ENCODE measurements at regions not wholly inside any gene's neighbourhood (a gene's known extent, or its start where the extent isn't known, plus 50 kb on each side); places are given as distances from the start of the nearest gene placed in this dataset.

DNA sequence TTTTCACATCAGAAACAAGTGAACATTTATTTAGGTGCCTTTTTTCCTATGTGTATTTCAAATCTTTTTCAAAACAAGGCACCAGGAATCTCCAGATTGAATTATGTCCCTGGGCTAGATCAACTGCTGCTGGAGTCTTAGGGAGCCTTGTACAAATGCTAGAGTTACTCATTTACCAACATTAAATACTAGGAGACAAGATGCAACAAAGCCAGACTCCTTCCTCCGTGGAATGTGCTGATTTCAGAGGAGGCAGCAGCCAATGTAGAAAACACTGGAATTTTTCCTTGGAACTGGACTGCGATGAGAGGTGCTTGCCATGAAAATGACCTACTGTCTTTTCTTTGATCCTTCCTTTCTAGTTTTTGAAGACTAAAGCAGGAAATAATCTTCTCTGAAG is 1514.7 kb upstream of the MIR17HG start:
- TF ChIP-seq, protein P1, sequence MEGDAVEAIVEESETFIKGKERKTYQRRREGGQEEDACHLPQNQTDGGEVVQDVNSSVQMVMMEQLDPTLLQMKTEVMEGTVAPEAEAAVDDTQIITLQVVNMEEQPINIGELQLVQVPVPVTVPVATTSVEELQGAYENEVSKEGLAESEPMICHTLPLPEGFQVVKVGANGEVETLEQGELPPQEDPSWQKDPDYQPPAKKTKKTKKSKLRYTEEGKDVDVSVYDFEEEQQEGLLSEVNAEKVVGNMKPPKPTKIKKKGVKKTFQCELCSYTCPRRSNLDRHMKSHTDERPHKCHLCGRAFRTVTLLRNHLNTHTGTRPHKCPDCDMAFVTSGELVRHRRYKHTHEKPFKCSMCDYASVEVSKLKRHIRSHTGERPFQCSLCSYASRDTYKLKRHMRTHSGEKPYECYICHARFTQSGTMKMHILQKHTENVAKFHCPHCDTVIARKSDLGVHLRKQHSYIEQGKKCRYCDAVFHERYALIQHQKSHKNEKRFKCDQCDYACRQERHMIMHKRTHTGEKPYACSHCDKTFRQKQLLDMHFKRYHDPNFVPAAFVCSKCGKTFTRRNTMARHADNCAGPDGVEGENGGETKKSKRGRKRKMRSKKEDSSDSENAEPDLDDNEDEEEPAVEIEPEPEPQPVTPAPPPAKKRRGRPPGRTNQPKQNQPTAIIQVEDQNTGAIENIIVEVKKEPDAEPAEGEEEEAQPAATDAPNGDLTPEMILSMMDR (conservative IDR thresholded peaks at IDR 0.05; ENCODE audit: low read depth, low read length) = no peak
- TF ChIP-seq EZH2 (IDR thresholded peaks at IDR 0.05; ENCODE audit: borderline replicate concordance, low read depth, low read length, poor library complexity, severe bottlenecking) = no peak

Measured in A673 (cell line).